ENCODE measurements at regions not wholly inside any gene's neighbourhood (a gene's known extent, or its start where the extent isn't known, plus 50 kb on each side); places are given as distances from the start of the nearest gene placed in this dataset.

- TF ChIP-seq TOX (CRISPR knock-in tag; IDR thresholded peaks at IDR 0.05; ENCODE audit: borderline replicate concordance) (no peak), ZC3H10 (CRISPR knock-in tag; IDR thresholded peaks at IDR 0.05) (no peak)
Observed at GRCh38 chr5:155285706-155286105, 272.2 kb downstream of the KIF4B start.

All from SK-N-SH treated with all-trans-retinoic acid at 6 μM for 48 hours (cell line).